AG09319 (cell line): ENCODE measurements at regions not wholly inside any gene's neighbourhood (a gene's known extent, or its start where the extent isn't known, plus 50 kb on each side); places are given as distances from the start of the nearest gene placed in this dataset.
"Not testable (repeated sequence)": the region's sequence is repeated elsewhere in the genome, so short reads cannot be mapped to it uniquely, and the experiment has no call there.

ENCODE experiments used
- DNase-seq: peaks from one replicate; pipeline ENCODE4 v3.0.0-alpha.2; 2010; ENCODE audit warnings: low read depth; ENCODE audit errors: extremely low read depth
- TF ChIP-seq, protein P1 (sequence below): IDR thresholded peaks from 2 replicates; pipeline ENCODE4 v1.5.1; 2011; ENCODE audit warnings: low read depth, mild to moderate bottlenecking, inconsistent platforms, low read length, moderate library complexity

DNA sequence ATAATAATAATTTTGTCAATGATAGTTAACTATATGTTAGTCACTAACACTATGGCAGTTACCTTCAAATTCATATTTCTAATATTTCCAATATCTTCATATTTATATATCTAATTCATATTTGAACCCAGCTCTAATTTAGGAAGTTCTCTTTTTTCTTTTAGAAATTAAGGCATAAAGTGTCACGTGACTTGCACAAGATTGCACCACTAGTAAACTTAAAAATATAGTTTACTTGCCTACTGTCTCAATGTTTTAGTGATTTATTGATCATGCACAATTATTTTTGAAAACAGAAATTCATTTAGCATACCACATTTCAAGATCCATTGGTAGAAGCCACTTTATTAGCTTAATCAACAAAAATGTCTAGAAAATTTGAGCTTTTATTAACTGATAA lies 508.7 kb upstream of the ZNF337 start:
- DNase-seq = no peak
- TF ChIP-seq, protein P1, sequence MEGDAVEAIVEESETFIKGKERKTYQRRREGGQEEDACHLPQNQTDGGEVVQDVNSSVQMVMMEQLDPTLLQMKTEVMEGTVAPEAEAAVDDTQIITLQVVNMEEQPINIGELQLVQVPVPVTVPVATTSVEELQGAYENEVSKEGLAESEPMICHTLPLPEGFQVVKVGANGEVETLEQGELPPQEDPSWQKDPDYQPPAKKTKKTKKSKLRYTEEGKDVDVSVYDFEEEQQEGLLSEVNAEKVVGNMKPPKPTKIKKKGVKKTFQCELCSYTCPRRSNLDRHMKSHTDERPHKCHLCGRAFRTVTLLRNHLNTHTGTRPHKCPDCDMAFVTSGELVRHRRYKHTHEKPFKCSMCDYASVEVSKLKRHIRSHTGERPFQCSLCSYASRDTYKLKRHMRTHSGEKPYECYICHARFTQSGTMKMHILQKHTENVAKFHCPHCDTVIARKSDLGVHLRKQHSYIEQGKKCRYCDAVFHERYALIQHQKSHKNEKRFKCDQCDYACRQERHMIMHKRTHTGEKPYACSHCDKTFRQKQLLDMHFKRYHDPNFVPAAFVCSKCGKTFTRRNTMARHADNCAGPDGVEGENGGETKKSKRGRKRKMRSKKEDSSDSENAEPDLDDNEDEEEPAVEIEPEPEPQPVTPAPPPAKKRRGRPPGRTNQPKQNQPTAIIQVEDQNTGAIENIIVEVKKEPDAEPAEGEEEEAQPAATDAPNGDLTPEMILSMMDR = no peak

DNA sequence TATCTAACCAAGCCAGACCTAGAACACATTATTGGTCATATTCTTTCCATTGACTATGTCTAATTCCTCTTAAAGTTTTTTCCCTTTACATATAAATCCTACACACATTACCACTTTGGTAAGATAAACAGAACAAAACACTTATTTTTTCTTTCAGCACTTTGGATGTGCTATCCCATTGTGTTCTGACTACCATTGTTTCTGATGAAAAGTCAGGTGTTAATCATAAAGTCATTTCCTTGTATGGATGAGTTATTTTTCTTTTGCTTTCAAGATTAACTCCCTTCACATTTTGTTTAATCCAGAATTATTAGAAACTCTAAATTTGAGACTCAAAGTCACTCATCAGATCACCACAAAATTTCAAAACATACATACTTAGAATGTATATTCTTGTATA lies 504.4 kb upstream of the ZNF337 start:
- DNase-seq = not testable (repeated sequence)

DNA sequence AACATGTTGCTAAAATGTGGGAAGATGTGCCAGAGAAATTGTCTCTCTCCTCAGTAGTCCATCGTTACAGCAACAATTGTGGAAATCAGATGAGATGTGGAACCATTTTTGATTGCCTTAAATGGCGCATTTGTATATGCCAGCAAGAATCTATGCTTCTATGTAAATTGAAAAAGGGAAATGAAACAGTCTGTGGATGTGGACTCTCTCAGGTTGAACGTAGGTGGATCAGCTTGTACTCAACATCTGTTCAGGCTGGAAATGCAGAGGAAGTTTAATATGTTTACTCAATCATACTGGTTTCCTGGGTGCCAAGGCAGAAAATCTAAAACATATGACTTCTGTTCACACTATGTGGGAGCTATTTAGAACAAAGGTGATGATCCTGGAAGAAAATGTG lies 490.7 kb upstream of the ZNF337 start:
- DNase-seq = not testable (repeated sequence)

DNA sequence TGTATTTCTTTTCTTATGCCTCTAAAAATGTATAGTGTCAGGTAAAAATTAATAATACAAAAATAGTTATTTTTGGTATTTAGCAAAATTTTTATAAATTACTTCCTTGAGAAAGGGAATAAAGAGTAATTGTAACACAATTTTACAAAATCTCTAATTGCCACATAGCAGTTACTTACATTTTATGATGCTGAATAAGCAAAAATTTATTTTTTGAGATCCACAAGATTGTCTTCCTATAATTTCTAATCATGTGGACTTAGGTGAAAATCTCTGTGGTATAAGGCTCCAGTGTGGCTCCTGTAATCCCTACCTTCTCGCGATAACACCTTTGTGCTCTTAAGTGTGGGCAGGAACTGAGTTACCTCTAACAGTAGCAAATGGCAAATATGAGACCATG lies 487.1 kb upstream of the ZNF337 start:
- DNase-seq = not testable (repeated sequence)

DNA sequence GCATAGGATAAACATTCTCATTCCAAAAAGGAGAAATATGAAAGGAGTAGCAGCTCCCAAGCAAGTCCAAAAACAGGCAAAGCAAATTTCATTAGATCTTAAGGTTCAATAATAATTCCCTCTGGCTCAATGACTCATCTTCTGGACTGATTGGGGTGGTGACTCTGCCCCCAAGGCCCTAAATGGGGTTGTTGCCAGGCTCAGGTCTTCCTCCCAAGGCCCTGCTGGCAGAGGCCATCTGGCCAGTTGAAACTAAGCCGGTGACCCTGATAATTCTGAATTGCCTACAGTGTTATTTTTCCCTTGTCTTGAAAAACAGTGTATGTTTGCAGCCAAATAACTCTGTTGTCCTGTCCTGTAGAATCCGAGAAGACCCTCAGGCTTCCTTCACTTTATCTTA lies 484.7 kb upstream of the ZNF337 start:
- not testable (repeated sequence) for DNase-seq

DNA sequence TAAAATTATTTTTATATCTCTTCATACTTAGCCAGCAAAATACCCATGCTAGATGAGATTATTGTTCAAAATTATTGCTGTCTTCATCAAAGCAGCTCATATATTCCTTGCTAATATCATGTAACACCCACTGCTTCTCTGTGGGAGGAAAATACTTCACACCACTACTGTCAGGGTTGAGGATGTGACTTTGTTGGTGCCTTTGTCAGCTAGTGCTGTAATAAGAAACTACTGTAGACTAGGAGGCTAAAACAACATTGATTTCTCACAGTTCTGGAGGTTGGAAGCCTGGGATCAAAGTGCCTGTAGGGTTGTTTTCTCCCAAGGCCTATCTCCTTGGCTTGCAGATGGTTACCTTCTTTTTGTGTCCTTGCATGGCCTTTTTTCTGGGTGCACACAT lies 475.2 kb upstream of the ZNF337 start:
- DNase-seq = not testable (repeated sequence)

DNA sequence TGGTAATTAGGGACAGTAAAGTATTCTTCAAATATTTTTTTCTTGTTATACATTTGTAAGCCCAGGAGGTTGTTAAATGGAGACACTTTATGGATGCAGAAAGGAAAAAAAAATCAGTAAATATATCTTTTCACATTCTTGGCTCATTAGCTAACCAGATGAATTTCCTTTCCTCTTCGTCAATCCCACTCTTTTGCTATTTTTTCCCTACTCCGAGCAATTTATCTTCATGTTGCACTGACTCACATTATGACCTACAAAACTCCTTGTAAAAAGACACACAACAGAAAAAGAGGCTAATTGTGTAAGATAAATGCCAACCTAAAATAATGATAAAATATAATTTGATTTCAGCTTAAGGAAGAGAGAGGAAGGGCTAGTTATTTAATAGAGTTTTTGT lies 472.9 kb upstream of the ZNF337 start:
- no peak for DNase-seq
- TF ChIP-seq, protein P1 = no peak

DNA sequence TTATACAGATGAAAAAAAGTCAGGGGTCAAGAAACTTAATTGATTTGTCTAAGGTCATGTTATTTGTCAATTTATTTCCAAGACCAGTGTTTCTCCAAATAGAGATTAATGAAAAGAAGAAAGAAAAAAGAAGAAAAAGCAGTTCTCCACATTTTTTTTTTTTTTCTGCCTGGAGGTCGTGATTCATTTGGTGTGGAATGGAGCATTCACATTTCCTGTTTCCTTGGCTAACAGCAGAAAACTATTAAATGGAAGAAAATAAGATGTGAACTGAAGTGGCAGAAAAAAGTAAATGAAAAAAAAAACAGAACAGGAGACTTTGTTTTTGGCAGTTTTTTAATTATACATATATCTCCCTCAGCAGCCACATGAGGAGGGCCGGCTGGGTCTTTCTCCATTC lies 470.8 kb upstream of the ZNF337 start:
- TF ChIP-seq, protein P1 = no peak
- no peak for DNase-seq

DNA sequence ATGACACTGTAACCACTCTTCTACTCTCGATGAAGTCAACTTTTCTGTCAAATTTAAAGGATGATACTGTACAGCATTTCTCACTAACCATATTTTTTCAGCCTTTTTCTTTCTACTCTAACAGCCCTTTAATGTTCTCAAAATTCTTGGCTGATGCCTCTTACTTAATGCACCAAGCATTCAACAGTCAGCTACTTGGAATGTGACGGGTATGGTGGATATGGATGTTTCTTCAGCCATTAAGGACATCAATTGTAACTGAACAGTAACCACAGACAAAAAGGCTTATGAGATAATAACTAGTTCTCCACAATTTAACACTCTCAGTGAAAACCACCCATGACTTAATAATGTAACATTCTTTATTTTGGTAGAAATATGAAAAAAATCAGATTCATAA lies 467.2 kb upstream of the ZNF337 start:
- DNase-seq = no peak
- TF ChIP-seq, protein P1 = no peak

DNA sequence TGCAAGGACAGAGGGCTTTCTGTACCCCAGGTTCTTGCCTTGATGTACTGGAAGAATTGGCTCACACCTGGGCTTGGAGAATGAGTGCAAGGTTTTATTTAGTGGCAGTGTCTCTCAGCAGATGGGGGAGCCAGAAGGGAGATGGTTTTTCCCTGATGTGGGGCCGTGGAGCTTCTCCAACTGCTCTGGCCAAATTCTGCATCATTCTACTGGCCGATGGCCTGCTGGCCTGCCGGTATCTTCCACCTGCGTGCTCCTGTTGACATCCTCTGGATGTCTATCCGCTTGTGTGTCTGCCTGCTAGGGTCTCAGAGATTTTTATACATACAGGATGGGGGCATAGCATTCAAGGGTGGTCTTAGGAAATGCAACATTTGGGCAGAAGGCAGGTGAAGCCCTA lies 466.5 kb upstream of the ZNF337 start:
- not testable (repeated sequence) for DNase-seq

DNA sequence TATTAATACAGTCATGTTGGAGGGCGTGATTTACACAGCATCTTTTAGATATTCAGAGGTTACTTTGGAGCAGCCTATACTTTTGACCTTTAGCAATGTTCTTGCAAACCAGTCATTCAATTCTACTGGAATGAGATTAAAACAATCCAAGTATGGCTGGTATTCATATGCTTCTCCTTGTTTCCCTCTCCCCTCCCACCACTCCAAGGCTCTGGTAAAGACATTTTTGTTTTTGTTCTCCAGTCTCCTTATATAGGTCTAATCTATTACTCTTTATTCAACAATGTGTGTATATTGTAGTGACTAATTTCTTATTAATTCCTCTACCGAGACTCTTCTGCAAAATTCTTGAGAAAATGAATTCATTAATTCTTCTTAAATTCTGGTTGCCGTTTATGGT lies 465.1 kb upstream of the ZNF337 start:
- DNase-seq = not testable (repeated sequence)

DNA sequence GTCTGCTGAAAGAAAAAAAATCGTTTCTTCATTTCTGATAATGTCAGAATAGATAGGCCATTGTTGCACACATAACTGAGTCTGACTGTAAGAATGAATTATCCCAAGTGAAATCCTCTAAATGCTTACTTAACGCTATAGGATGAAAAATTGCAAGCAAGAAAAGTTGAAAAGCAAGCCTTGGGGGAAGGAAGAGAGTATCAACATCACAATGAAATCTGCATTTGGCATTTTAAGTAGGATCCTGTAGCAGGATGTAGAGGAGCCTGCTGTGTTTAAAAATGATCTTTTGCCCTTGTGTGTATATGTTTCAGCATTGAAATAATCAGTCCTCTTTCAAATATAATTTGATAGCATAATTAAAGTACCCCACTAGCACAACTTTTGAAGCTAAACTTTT lies 464.3 kb upstream of the ZNF337 start:
- DNase-seq = not testable (repeated sequence)
